Ishikawa (cell line): ENCODE measurements at regions not wholly inside any gene's neighbourhood (a gene's known extent, or its start where the extent isn't known, plus 50 kb on each side); places are given as distances from the start of the nearest gene placed in this dataset.

Experiments
- CEBPB ChIP-seq: IDR thresholded peaks from 2 replicates; pipeline ENCODE4 v1.6.1; 2012
- CREB1 ChIP-seq: IDR thresholded peaks from 2 replicates; pipeline ENCODE4 v1.6.1; 2012; ENCODE audit warnings: low read depth
- EGR1 ChIP-seq: IDR thresholded peaks from 2 replicates; pipeline ENCODE4 v1.6.1; 2012
- EP300 ChIP-seq: IDR thresholded peaks from 2 replicates; pipeline ENCODE4 v1.6.1; 2012; ENCODE audit warnings: borderline replicate concordance
- RAD21 ChIP-seq: IDR thresholded peaks from 2 replicates; pipeline ENCODE4 v1.6.1; 2012; ENCODE audit warnings: low read depth
- TAF1 ChIP-seq: IDR thresholded peaks from 2 replicates; pipeline ENCODE4 v1.6.1; 2012; ENCODE audit warnings: low read depth, mild to moderate bottlenecking
- TCF12 ChIP-seq: IDR thresholded peaks from 2 replicates; pipeline ENCODE4 v1.6.1; 2012; ENCODE audit warnings: low read depth
- TEAD4 ChIP-seq: IDR thresholded peaks from 2 replicates; pipeline ENCODE4 v1.6.1; 2012
- YY1 ChIP-seq: IDR thresholded peaks from 2 replicates; pipeline ENCODE4 v1.6.1; 2012; ENCODE audit warnings: low read depth
- TF ChIP-seq, protein P1 (sequence below): IDR thresholded peaks from 2 replicates; pipeline ENCODE4 v1.6.1; 2012
- TF ChIP-seq, protein P2 (sequence below): IDR thresholded peaks from 2 replicates; pipeline ENCODE4 v1.6.1; 2012
- TF ChIP-seq, protein P3 (sequence below): IDR thresholded peaks from 2 replicates; pipeline ENCODE4 v1.6.1; 2012; ENCODE audit warnings: low read depth, mild to moderate bottlenecking

DNA sequence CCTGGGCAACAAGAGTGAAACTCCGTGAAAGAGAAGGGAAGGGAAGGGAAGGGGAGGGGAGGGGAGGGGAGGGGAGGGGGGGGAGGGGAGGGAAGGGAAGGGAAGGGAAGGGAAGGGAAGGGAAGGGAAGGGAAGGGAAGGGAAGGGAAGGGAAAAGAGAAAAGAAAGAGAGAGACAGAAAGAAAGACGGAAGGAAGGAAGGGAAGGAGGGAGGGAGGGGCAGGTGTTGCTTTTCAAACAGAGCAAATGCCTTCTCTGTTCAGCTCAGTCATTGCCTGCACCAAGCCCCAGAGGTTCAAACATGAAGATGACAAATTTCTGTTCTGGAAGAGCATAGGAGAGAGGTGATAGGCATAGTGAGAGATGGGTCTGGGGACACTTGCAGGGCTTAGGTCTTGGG lies 330.0 kb downstream of the DRD1 start:
- TF ChIP-seq EGR1: no peak
- TF ChIP-seq RAD21: no peak
- no peak for TF ChIP-seq TAF1
- TF ChIP-seq CREB1: no peak
- TF ChIP-seq EP300: no peak
- TF ChIP-seq, protein P1, sequence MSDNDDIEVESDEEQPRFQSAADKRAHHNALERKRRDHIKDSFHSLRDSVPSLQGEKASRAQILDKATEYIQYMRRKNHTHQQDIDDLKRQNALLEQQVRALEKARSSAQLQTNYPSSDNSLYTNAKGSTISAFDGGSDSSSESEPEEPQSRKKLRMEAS: no peak
- TF ChIP-seq TCF12: no peak
- TF ChIP-seq, protein P2, sequence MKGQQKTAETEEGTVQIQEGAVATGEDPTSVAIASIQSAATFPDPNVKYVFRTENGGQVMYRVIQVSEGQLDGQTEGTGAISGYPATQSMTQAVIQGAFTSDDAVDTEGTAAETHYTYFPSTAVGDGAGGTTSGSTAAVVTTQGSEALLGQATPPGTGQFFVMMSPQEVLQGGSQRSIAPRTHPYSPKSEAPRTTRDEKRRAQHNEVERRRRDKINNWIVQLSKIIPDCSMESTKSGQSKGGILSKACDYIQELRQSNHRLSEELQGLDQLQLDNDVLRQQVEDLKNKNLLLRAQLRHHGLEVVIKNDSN: no peak
- no peak for TF ChIP-seq CEBPB
- TF ChIP-seq YY1: no peak
- TF ChIP-seq, protein P3, sequence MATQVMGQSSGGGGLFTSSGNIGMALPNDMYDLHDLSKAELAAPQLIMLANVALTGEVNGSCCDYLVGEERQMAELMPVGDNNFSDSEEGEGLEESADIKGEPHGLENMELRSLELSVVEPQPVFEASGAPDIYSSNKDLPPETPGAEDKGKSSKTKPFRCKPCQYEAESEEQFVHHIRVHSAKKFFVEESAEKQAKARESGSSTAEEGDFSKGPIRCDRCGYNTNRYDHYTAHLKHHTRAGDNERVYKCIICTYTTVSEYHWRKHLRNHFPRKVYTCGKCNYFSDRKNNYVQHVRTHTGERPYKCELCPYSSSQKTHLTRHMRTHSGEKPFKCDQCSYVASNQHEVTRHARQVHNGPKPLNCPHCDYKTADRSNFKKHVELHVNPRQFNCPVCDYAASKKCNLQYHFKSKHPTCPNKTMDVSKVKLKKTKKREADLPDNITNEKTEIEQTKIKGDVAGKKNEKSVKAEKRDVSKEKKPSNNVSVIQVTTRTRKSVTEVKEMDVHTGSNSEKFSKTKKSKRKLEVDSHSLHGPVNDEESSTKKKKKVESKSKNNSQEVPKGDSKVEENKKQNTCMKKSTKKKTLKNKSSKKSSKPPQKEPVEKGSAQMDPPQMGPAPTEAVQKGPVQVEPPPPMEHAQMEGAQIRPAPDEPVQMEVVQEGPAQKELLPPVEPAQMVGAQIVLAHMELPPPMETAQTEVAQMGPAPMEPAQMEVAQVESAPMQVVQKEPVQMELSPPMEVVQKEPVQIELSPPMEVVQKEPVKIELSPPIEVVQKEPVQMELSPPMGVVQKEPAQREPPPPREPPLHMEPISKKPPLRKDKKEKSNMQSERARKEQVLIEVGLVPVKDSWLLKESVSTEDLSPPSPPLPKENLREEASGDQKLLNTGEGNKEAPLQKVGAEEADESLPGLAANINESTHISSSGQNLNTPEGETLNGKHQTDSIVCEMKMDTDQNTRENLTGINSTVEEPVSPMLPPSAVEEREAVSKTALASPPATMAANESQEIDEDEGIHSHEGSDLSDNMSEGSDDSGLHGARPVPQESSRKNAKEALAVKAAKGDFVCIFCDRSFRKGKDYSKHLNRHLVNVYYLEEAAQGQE: no peak
- TF ChIP-seq TEAD4: no peak
